ENCODE measurements at regions not wholly inside any gene's neighbourhood (a gene's known extent, or its start where the extent isn't known, plus 50 kb on each side); places are given as distances from the start of the nearest gene placed in this dataset.

DNA sequence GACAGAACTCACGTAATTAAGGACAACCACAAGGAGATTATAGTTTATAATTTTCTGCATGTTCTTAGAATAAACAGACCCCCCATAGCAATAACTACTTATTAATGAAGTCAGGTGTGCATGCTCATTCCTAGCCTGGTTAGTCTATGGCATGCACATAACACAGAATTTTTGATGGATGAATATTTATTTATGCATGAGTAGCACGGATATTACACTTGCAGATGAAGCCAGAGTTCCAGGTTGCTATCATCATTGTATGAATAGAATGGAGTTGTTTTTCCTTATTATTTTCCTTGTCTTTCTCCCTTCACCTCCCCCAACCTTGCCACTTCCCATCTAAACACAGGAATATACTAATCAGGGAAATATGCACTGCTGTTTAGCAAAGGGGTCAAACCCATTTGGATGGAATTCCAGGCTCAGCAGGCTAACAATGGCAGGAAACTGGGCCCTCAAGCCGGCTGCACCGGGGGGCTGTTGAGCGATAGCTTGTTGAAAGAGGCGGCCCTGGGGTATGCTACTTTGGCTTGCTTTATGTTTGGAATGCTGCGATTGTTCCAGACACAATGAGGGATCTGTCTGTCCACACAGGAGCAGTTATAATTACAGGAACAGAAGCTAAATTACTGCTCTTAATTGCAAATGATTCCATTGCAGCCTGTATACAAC lies 112.6 kb downstream of the TMEM170B start:
- no peak overlapping the region for H3K9ac ChIP-seq (ENCODE audit: extremely low read depth, insufficient read length, low read length)
- H3K23ac ChIP-seq (ENCODE audit: insufficient read length, low read depth, low read length), result no peak overlapping the region
- H2AFZ ChIP-seq (ENCODE audit: low read length), result no peak overlapping the region
- no peak overlapping the region for H2BK5ac ChIP-seq (ENCODE audit: insufficient read length, low read length)
- Mint-ChIP-seq H3K36me3 (ENCODE audit: insufficient read depth in 1 of 3, low read depth in 3 of 3) (peaks cover 11 to 35% (median 26%) of the 10 kb centered on the region in 3 experiments), H3K27ac (peak overlapping the region; percentile 93 to 99 (median 95); a peak in 6 of 7 replicates), H3K4me3 (peak overlapping the region in 1 of 2 experiments; percentile 36; a peak in 1 of 5 replicates), H3K9me3 (peaks cover 19 to 24% of the 10 kb centered on the region in 2 experiments), H3K4me1 (peaks cover 47 to 65% of the 10 kb centered on the region in 2 experiments), H3K27me3 (ENCODE audit: low read depth) (peaks cover 2% of the 10 kb centered on the region)
- H3K56ac ChIP-seq (ENCODE audit: insufficient read length, low read depth, low read length), result no peak overlapping the region
- H4K5ac ChIP-seq (ENCODE audit: insufficient read length, low read depth, low read length), result no peak overlapping the region
- no peaks in the 10 kb centered on the region for H3K27me3 ChIP-seq (ENCODE audit: insufficient read depth, low read length)
- H3K79me2 ChIP-seq (ENCODE audit: insufficient read depth, low read length), result no peaks in the 10 kb centered on the region
- WGBS (ENCODE audit: extremely low coverage, insufficient read length, low lambda C conversion rate), result no CpG with 5 or more reads among the region's 7 CpGs
- no peak overlapping the region for H2BK20ac ChIP-seq (ENCODE audit: low read depth, low read length, poor library complexity, severe bottlenecking)
- H3T11ph ChIP-seq (ENCODE audit: low read length), result no peak overlapping the region
- no peaks in the 10 kb centered on the region for H3K9me3 ChIP-seq (ENCODE audit: control insufficient read depth, low read depth, low read length)
- peak; percentile 83 for DNase-seq
- no peak for TF ChIP-seq CTCF (conservative IDR thresholded peaks at IDR 0.05)
- H3K18ac ChIP-seq (ENCODE audit: insufficient read length, low read depth, low read length), result no peak overlapping the region
- no peaks in the 10 kb centered on the region for H4K20me1 ChIP-seq (ENCODE audit: control insufficient read depth, insufficient read depth, insufficient read length)
- no peak overlapping the region for H3K4ac ChIP-seq (ENCODE audit: low read depth, low read length)
- H2BK120ac ChIP-seq (ENCODE audit: low read depth, low read length, poor library complexity, severe bottlenecking), result no peak overlapping the region
- no peak overlapping the region for H2BK15ac ChIP-seq (ENCODE audit: low read depth, low read length)
- H4K91ac ChIP-seq (ENCODE audit: insufficient read length, low read depth, low read length), result no peak overlapping the region
- H3K23me2 ChIP-seq (ENCODE audit: insufficient read length, low read depth, low read length, poor library complexity, severe bottlenecking), result no peaks in the 10 kb centered on the region
- H3K27ac ChIP-seq (ENCODE audit: insufficient read length, low read depth, low read length), result peak overlapping the region; percentile 84
- no peaks in the 10 kb centered on the region for H3K79me1 ChIP-seq (ENCODE audit: insufficient read depth, low read depth, low read length, poor library complexity, severe bottlenecking)
- H2BK12ac ChIP-seq (ENCODE audit: insufficient read length, low read depth, low read length), result no peak overlapping the region
- no peak overlapping the region for H2AK5ac ChIP-seq (ENCODE audit: insufficient read length, low read length)
- H3K4me1 ChIP-seq (ENCODE audit: insufficient read depth, low read length), result peaks cover 11% of the 10 kb centered on the region; the same call in 1 of the 2 replicates
- H4K8ac ChIP-seq (replicated peaks; ENCODE audit: insufficient read length, low read depth, low read length), result no peak overlapping the region
- peak overlapping the region; percentile 5 for H3K4me2 ChIP-seq (ENCODE audit: insufficient read depth, insufficient read length, low read length)
- H3K14ac ChIP-seq (ENCODE audit: insufficient read depth, low read length), result no peak overlapping the region
